IPS-NIHi11 (cell line): ENCODE measurements at regions not wholly inside any gene's neighbourhood (a gene's known extent, or its start where the extent isn't known, plus 50 kb on each side); places are given as distances from the start of the nearest gene placed in this dataset.
"Not testable (repeated sequence)": the region's sequence is repeated elsewhere in the genome, so short reads cannot be mapped to it uniquely, and the experiment has no call there.

Experiments used
- DNase-seq: peaks from one replicate; pipeline ENCODE4 v3.0.0; 2012; ENCODE audit warnings: mixed read lengths, low spot score

- DNase-seq = no peak
These were observed 187.8 kb downstream of the SHQ1 start for GRCh38 chr3:72660270-72661114.

GRCh38 chr3:72659596-72659995, 188.6 kb downstream of the SHQ1 start:
- no peak for DNase-seq

GRCh38 chr3:72659188-72659587, 189.1 kb downstream of the SHQ1 start:
- no peak for DNase-seq

DNA sequence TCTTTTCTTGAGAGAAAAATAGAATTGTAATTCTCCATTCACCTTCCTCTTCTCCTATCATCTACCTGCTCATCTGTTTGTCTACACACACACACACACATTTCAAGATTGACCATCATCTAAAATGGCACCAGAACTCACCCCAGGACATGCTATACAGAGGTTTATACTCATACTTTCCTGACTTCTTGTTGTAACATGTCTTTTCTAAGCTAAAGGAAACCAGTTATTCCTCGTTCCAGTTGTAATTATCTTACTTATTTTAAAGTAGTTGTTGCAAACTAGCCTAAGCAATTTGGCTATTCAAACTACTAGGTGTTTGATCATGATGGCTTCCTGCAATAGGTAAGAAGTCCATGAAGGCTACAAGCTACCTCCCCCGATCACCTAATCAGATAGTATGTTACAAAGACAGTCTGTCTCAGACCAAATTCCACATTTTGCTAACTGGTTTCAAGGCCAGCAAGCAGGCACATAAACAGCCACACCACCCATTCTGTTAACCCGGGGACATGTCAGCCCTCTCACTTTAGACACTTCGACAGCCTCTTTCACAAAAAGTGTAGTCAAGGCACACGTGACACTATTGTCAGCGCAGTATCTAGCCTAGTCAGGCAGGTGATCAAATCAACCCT, 189.7 kb downstream of the SHQ1 start:
- no peak for DNase-seq

- DNase-seq = no peak
These were observed 190.6 kb downstream of the SHQ1 start for GRCh38 chr3:72657666-72658065.

- DNase-seq = peak; percentile 67
These were observed 192.5 kb downstream of the SHQ1 start for GRCh38 chr3:72655723-72656122.

DNA sequence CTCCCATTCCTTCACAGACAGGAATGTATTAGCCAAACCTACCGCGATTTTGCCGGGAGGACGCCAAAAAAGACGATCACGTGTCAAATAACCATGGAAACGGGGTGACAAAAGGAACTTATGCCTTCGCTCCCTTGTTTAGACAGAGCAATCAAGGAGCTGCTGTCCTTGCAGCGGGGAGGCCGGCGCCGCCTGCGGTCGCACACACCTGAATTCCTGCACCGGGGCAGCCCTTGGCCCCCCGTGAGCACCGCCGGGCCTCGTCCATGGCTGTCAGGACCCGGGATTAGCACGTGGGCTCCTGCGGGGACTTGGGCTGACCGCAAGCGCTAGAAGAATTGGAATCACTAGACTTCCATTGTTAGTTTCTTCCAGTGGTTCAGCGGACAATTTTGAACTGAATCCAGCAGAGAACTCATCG, 193.1 kb downstream of the SHQ1 start:
- DNase-seq = peak; percentile 87

- no peak for DNase-seq
These were observed 195.8 kb downstream of the SHQ1 start for GRCh38 chr3:72652395-72652794.

DNA sequence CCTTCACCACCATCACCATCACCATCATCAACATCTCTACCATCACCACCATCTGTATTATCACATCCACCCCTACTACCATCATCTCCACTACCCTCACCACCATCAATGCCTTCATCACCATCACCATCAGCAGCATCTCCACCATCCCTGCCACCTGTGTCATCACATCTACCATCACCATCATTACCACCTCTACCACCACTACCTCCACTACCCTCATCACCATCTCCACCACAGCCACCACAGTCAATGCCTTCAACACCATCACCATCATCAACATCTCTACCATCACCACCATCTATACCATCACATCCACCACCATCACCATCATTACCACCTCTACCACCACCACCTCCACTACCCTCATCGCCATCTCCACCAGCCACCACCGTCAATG, 196.7 kb downstream of the SHQ1 start:
- no peak for DNase-seq

- no peak for DNase-seq
These were observed 202.0 kb downstream of the SHQ1 start for GRCh38 chr3:72646263-72646662.

- not testable (repeated sequence) for DNase-seq
These were observed 204.6 kb downstream of the SHQ1 start for GRCh38 chr3:72643635-72644034.

DNA sequence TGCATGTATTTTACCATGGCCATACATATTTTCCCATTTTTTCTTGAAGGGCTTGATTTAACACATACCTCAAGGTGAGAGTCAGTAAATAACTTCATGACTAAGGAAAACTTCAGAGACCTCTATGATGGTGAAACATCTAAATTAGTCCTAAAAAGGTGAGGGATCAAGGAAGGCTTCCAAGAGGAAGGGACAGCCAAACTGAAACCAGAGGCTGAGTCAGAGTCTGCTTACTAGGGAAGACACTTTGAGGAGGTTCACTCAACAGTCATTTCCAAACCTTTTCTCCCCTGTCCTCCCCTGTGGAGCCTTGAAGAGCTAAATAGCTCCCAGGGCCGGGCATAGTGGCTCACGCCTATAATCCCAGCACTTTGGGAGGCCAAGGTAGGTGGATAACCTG, 206.6 kb downstream of the SHQ1 start:
- no peak for DNase-seq

GRCh38 chr3:72641072-72641471, 207.2 kb downstream of the SHQ1 start:
- DNase-seq = no peak

DNA sequence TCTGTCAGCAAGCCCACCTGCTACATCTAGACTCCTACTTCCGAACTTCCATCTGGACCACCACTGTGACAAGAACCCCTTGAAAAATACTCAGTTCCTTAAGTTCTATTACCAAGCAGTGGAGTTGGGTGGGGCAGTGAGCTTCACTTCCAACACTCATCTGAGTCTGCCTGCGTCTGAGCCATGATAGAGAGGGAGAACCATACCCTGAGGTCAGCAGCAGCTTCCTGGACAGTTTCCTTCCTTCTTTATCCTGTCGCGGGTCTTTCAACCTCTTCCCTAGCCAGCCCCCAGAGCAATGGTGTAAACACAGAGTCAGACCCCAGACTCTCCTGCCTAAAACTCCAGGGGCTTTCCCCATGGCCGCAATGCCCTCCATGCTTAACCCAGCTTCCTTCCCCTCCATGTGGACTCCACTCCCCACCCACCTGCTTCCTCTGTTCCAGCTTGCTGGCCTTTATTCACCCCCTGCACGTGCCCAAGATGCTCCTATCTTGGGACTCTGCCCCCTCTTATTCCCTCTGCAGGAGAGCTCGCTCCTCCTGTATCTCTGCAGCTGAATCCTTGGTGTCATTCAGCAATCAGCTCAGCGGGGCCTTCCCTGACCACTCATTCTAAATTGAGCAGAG, 211.2 kb downstream of the SHQ1 start:
- no peak for DNase-seq

GRCh38 chr3:72635551-72635950, 212.7 kb downstream of the SHQ1 start:
- DNase-seq = no peak

GRCh38 chr3:72634128-72634527, 214.1 kb downstream of the SHQ1 start:
- DNase-seq = no peak

DNA sequence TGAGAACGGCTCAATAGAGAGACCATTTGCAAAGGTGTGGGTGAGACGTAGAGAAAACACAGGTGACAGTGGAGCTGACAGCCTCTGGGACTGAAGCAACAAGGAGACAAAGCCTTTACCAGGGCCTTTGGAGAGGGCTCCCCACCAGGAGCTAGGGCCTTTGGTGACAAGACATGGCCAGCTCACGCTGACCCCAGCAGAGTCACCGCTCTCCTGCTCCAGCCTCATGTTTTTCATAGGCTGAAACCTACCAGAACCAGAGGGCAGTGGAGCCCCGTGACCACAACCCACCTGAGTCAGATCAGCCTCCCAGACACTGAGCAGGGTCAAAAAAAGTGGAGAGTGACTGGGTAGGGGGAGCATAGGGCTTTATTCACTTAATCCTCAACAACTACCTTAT, 214.7 kb downstream of the SHQ1 start:
- no peak for DNase-seq

DNA sequence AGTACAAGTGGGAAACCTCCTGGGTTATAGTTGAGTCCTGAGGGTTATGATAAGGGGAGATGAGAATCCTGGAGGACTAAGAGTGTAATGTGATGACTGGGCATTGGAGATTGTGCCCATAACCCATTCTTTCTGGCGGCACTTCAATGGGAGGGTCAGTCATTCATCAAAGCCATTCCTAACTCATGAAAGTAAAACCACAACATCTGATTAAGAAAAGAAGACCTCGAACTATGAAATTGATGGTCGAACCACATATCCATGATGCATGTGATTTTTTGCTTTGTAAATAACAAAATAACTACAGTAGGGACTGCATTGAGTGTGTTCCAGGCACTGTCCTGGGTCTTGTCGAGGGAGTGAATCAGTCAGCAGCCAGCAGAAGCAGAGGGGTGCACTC, 215.1 kb downstream of the SHQ1 start:
- DNase-seq = no peak

- no peak for DNase-seq
These were observed 216.1 kb downstream of the SHQ1 start for GRCh38 chr3:72632129-72632528.

- DNase-seq = no peak
These were observed 217.3 kb downstream of the SHQ1 start for GRCh38 chr3:72630969-72631344.

DNA sequence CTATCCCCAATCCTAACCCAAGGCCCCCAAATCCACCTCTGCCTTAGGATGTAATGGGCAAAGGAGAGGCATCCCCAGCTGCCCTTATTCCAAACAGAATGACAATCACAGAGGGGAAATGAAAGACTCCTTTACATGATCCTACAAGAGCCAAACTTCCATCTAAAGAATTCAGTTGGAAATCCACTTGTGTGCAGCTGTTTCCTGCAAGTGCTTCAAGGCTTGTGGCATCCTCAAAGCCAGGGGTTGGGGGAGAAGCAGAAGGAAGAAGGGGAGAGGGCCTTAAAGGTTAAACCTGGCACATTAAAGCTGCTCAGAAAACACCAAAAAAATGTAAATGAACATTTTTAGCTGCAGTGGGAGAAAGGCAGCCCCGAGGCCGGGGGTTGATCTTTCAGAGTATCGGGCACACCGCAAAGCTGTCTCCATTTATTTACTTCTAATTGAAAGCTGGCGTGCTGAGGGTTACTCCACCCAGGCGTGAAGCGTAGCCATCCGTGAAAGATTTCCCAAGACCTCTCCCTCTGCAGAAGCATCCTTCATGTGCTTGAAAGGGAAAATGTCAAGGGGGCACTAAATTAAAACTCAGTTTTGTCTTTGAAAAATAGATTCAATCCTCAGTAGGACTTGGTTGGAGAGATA, 217.8 kb downstream of the SHQ1 start:
- DNase-seq = no peak

DNA sequence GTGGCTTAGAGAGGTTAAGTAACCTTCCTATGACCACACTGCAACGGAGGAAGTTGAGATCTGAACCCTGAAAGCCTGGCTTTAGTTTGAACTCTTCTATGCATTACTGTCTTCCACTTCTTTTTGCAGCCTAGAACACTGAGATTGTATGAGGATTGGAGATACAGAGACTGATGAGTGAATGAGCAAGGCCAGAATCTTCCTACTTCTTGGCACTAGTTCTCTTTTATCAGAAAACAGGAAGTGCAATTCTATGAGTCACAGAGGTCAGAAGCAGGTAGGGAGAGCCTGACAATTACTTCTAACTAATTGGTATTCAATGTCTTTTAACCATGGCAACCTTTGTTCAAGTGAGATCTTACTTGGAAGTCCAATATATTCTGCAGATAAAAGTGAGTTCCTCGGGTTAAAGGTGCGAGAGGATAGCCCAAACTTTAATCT, 219.0 kb downstream of the SHQ1 start:
- DNase-seq = no peak

GRCh38 chr3:72628065-72628464, 220.2 kb downstream of the SHQ1 start:
- peak; percentile 45 for DNase-seq
